GM12891 (cell line): ENCODE measurements at regions not wholly inside any gene's neighbourhood (a gene's known extent, or its start where the extent isn't known, plus 50 kb on each side); places are given as distances from the start of the nearest gene placed in this dataset.

ENCODE experiments used
- POLR2A ChIP-seq: IDR thresholded peaks from 2 replicates; pipeline ENCODE4 v1.6.1; 2011; ENCODE audit warnings: low read depth, low read length, control low read depth
- POLR2AphosphoS5 ChIP-seq: IDR thresholded peaks from 2 replicates; pipeline ENCODE4 v1.6.1; 2011; ENCODE audit warnings: low read depth, low read length, control low read depth
- SPI1 ChIP-seq: IDR thresholded peaks from 2 replicates; pipeline ENCODE4 v1.6.1; 2011; ENCODE audit warnings: low read depth, low read length, control low read depth
- TAF1 ChIP-seq: IDR thresholded peaks from 2 replicates; pipeline ENCODE4 v1.6.1; 2011; ENCODE audit warnings: low read depth, low read length, control low read depth

GRCh38 chr18:10399465-10399864 lies 55.0 kb upstream of the APCDD1 start:
- TF ChIP-seq POLR2A (no peak), POLR2AphosphoS5 (no peak), TAF1 (no peak), SPI1 (no peak)
